ENCODE measurements at regions not wholly inside any gene's neighbourhood (a gene's known extent, or its start where the extent isn't known, plus 50 kb on each side); places are given as distances from the start of the nearest gene placed in this dataset.

GRCh38 chr9:18410983-18411382 is 63.0 kb upstream of the ADAMTSL1 start:
- TF ChIP-seq YY1 (IDR thresholded peaks at IDR 0.05; ENCODE audit: extremely low read depth, insufficient replicate concordance, low read depth, low read length) (no peak), POLR2A (IDR thresholded peaks at IDR 0.05; ENCODE audit: borderline replicate concordance, extremely low read depth, insufficient read depth, insufficient read length) (no peak), SRF (IDR thresholded peaks at IDR 0.05; ENCODE audit: low read depth) (no peak), ELF1 (IDR thresholded peaks at IDR 0.05; ENCODE audit: borderline replicate concordance, low read depth) (no peak), ZNF274 (IDR thresholded peaks at IDR 0.05; ENCODE audit: low read depth, low read length) (no peak), RAD21 (IDR thresholded peaks at IDR 0.05; ENCODE audit: low read depth) (no peak)
- no peaks in the 10 kb centered on the region for H3K9me2 ChIP-seq (ENCODE audit: insufficient read depth)
- POLR2A ChIA-PET: no interaction called here
- no peaks in the 10 kb centered on the region for H3K4me1 ChIP-seq (ENCODE audit: control insufficient read depth in 1 of 2, insufficient read depth in 2 of 2, low read length in 2 of 2)
- intact Hi-C loops (cut with micrococcal nuclease): no loop called here
- no peaks in the 10 kb centered on the region for H3K27me3 ChIP-seq (ENCODE audit: insufficient read depth, low read length)
- H3K9ac ChIP-seq (ENCODE audit: low read length): no peak overlapping the region
- no peak overlapping the region for H3K4me2 ChIP-seq (ENCODE audit: low read length)
- DNase-seq (ENCODE audit: low read depth, low spot score) (no peak), ATAC-seq (no peak)
- H2AFZ ChIP-seq (ENCODE audit: low read depth, low read length, poor library complexity, severe bottlenecking): no peak overlapping the region
- no peaks in the 10 kb centered on the region for H3K36me3 ChIP-seq (ENCODE audit: control insufficient read depth in 1 of 2, insufficient read depth in 2 of 2, low read length in 2 of 2)
- CTCF ChIA-PET: no interaction called here
- no peaks in the 10 kb centered on the region for H4K20me1 ChIP-seq (ENCODE audit: insufficient read depth)
- H3K27ac ChIP-seq (ENCODE audit: low read depth, low read length): no peak overlapping the region
- H3K79me2 ChIP-seq (ENCODE audit: insufficient read depth, low read length): no peaks in the 10 kb centered on the region
- RAD21 ChIA-PET (ENCODE audit: low non-redundant PET in 1 of 2, low total read pairs in 2 of 2, uncharacterized antibody in 2 of 2, unreplicated experiment in 2 of 2): no interaction called here
- no TSS peak for BruUV-seq (replicated peaks)
- H3K4me3 ChIP-seq (replicated peaks in 1 of 2; ENCODE audit: low read depth in 1 of 2, low read length in 2 of 2): no peak overlapping the region
- no peaks in the 10 kb centered on the region for H3K9me3 ChIP-seq (ENCODE audit: control insufficient read depth in 1 of 2, insufficient read depth in 1 of 2, low read depth in 1 of 2, low read length in 2 of 2)

DNA sequence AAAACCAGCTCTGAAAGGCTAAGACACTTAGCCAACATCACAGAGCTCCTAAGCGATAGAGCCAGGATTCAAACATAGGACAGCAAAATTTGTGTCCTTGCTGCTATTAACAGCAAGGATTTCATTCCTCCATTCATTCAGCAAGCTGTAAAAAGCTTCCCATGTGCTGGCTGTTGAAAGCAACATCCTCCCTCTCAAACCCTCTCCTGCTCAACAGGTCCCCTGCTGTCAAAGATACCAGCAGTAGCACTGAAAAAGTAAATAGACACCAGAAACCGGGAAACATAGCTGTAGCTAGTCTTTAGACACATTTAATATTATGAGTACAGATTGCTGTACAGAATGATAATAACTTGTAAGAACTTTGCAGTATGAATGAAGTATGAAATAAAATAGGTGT is 52.6 kb upstream of the ADAMTSL1 start:
- intact Hi-C loops (cut with micrococcal nuclease): no loop called here
- RAD21 ChIA-PET (ENCODE audit: low non-redundant PET in 1 of 2, low total read pairs in 2 of 2, uncharacterized antibody in 2 of 2, unreplicated experiment in 2 of 2): no interaction called here
- no peaks in the 10 kb centered on the region for H3K27me3 ChIP-seq (ENCODE audit: insufficient read depth, low read length)
- no peak overlapping the region for H3K4me3 ChIP-seq (replicated peaks in 1 of 2; ENCODE audit: low read depth in 1 of 2, low read length in 2 of 2)
- no peak overlapping the region for H3K4me2 ChIP-seq (ENCODE audit: low read length)
- H3K9me2 ChIP-seq (ENCODE audit: insufficient read depth): no peaks in the 10 kb centered on the region
- H3K36me3 ChIP-seq (ENCODE audit: control insufficient read depth in 1 of 2, insufficient read depth in 2 of 2, low read length in 2 of 2): no peaks in the 10 kb centered on the region
- DNase-seq (ENCODE audit: low read depth, low spot score) (no peak), ATAC-seq (no peak)
- no peaks in the 10 kb centered on the region for H4K20me1 ChIP-seq (ENCODE audit: insufficient read depth)
- H3K9me3 ChIP-seq (ENCODE audit: control insufficient read depth in 1 of 2, insufficient read depth in 1 of 2, low read depth in 1 of 2, low read length in 2 of 2): no peaks in the 10 kb centered on the region
- H3K79me2 ChIP-seq (ENCODE audit: insufficient read depth, low read length): no peaks in the 10 kb centered on the region
- no TSS peak for BruUV-seq (replicated peaks)
- H3K9ac ChIP-seq (ENCODE audit: low read length): no peak overlapping the region
- no peak overlapping the region for H3K27ac ChIP-seq (ENCODE audit: low read depth, low read length)
- CTCF ChIA-PET: no interaction called here
- H3K4me1 ChIP-seq (ENCODE audit: control insufficient read depth in 1 of 2, insufficient read depth in 2 of 2, low read length in 2 of 2): no peaks in the 10 kb centered on the region
- POLR2A ChIA-PET: no interaction called here
- TF ChIP-seq SIN3A (IDR thresholded peaks at IDR 0.05; ENCODE audit: low read depth) (no peak), FOSL1 (IDR thresholded peaks at IDR 0.05; ENCODE audit: low read depth) (no peak)
- no peak overlapping the region for H2AFZ ChIP-seq (ENCODE audit: low read depth, low read length, poor library complexity, severe bottlenecking)
